ENCODE measurements at regions not wholly inside any gene's neighbourhood (a gene's known extent, or its start where the extent isn't known, plus 50 kb on each side); places are given as distances from the start of the nearest gene placed in this dataset.

GRCh38 chr12:65765436-65765813 is 58.9 kb upstream of the HMGA2 start:
- H2AFZ ChIP-seq (ENCODE audit: low read depth, low read length, severe bottlenecking) = no peak overlapping the region
- H3K9ac ChIP-seq (ENCODE audit: low read length) = no peak overlapping the region
- no peaks in the 10 kb centered on the region for H4K20me1 ChIP-seq (ENCODE audit: low read depth, low read length)
- no peak overlapping the region for H3K27ac ChIP-seq (ENCODE audit: low read depth, low read length)
- no peaks in the 10 kb centered on the region for H3K27me3 ChIP-seq (ENCODE audit: low read length)
- H3K4me3 ChIP-seq (ENCODE audit: insufficient read depth, low read length, poor library complexity, severe bottlenecking) = no peak overlapping the region
- H3K9me2 ChIP-seq (replicated peaks; ENCODE audit: insufficient read depth, low read length) = no peaks in the 10 kb centered on the region
- no peak overlapping the region for H3K4me2 ChIP-seq (ENCODE audit: low read depth, low read length, poor library complexity, severe bottlenecking)
- H3K36me3 ChIP-seq (ENCODE audit: low read length) = no peaks in the 10 kb centered on the region
- H3F3A ChIP-seq (ENCODE audit: insufficient read depth) = no peaks in the 10 kb centered on the region
- H3K9me3 ChIP-seq (ENCODE audit: insufficient read depth, low read length) = no peaks in the 10 kb centered on the region
- no peaks in the 10 kb centered on the region for H3K79me2 ChIP-seq (ENCODE audit: insufficient read depth, low read length)
- TF ChIP-seq CTCF (IDR thresholded peaks at IDR 0.05; ENCODE audit: insufficient read depth, low read length, poor library complexity, severe bottlenecking) (no peak), EZH2phosphoT487 (conservative IDR thresholded peaks at IDR 0.05; ENCODE audit: low read length) (no peak)

- H3K9me3 ChIP-seq (ENCODE audit: insufficient read depth, low read length) = no peaks in the 10 kb centered on the region
- no peak overlapping the region for H3K9ac ChIP-seq (ENCODE audit: low read length)
- H3K9me2 ChIP-seq (replicated peaks; ENCODE audit: insufficient read depth, low read length) = no peaks in the 10 kb centered on the region
- no peak overlapping the region for H2AFZ ChIP-seq (ENCODE audit: low read depth, low read length, severe bottlenecking)
- TF ChIP-seq EZH2phosphoT487 (conservative IDR thresholded peaks at IDR 0.05; ENCODE audit: low read length) = no peak
- TF ChIP-seq CTCF (IDR thresholded peaks at IDR 0.05; ENCODE audit: insufficient read depth, low read length, poor library complexity, severe bottlenecking) = no peak
- H3K36me3 ChIP-seq (ENCODE audit: low read length) = no peaks in the 10 kb centered on the region
- no peaks in the 10 kb centered on the region for H3F3A ChIP-seq (ENCODE audit: insufficient read depth)
- H3K4me3 ChIP-seq (ENCODE audit: insufficient read depth, low read length, poor library complexity, severe bottlenecking) = no peak overlapping the region
- no peaks in the 10 kb centered on the region for H3K27me3 ChIP-seq (ENCODE audit: low read length)
- no peaks in the 10 kb centered on the region for H3K79me2 ChIP-seq (ENCODE audit: insufficient read depth, low read length)
- H3K4me2 ChIP-seq (ENCODE audit: low read depth, low read length, poor library complexity, severe bottlenecking) = no peak overlapping the region
- no peak overlapping the region for H3K27ac ChIP-seq (ENCODE audit: low read depth, low read length)
- H4K20me1 ChIP-seq (ENCODE audit: low read depth, low read length) = no peaks in the 10 kb centered on the region
Observed at GRCh38 chr12:65769880-65770279, 54.4 kb upstream of the HMGA2 start.
